ENCODE measurements at regions not wholly inside any gene's neighbourhood (a gene's known extent, or its start where the extent isn't known, plus 50 kb on each side); places are given as distances from the start of the nearest gene placed in this dataset.

DNA sequence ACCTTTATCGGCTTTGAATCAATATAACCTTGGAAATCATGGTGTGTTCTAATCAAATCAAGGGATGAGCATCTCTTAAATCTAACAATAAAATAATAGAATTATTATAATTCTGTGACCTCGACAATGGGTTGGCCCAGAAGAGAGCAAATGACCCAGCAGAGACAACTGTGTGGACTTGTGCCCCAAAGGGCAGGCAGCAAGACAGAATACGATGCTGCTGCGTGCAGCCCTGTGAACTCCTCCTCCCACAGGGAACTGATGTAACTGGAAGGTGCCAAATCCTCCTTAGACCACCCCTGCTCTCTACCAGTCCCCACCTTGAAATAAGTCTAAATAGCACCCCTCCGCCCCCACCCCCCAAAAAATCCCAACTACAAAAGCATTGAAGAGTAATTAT lies 50.7 kb upstream of the ACAN start:
- H3K4me2 ChIP-seq (ENCODE audit: low read depth, low read length), result no peak overlapping the region
- ChIA-PET POLR2A (no interaction called here), CTCF (ENCODE audit: low intra/inter-chr PET ratio, low total read pairs) (no interaction called here)
- no peak overlapping the region for H3K9ac ChIP-seq (ENCODE audit: insufficient read depth, low read depth, low read length)
- no peaks in the 10 kb centered on the region for H3K9me3 ChIP-seq (ENCODE audit: low read length)
- no peak overlapping the region for H3K27ac ChIP-seq (ENCODE audit: extremely low read length, insufficient read depth, low read length)
- intact Hi-C loops (cut with micrococcal nuclease; ENCODE audit: unreplicated experiment), result no loop called here
- ATAC-seq (no peak), FAIRE-seq (no peak), DNase-seq (ENCODE audit: low spot score) (no peak)
- no peaks in the 10 kb centered on the region for H4K20me1 ChIP-seq (ENCODE audit: insufficient read depth, low read length)
- H3K4me3 ChIP-seq (replicated peaks in 1 of 3; ENCODE audit: insufficient read depth in 1 of 3, low read depth in 2 of 3, low read length in 3 of 3), result no peak overlapping the region
- BruUV-seq (replicated peaks), result no TSS peak
- in situ Hi-C loops (cut with HindIII; ENCODE audit: extremely low pct_ligation_motif_present, low pct_unique_long_range_greater_than_20kb), result no loop called here
- no peaks in the 10 kb centered on the region for H3K4me1 ChIP-seq (ENCODE audit: insufficient read depth, low read length)
- H3K36me3 ChIP-seq (replicated peaks in 1 of 2; ENCODE audit: control insufficient read depth in 1 of 2, insufficient read depth in 2 of 2, low read length in 2 of 2), result no peaks in the 10 kb centered on the region
- no peaks in the 10 kb centered on the region for H3K27me3 ChIP-seq (ENCODE audit: control insufficient read depth in 1 of 2, insufficient read depth in 2 of 2, low read length in 2 of 2)
- no peak overlapping the region for H2AFZ ChIP-seq (ENCODE audit: low read length)
- no peaks in the 10 kb centered on the region for H3K79me2 ChIP-seq (ENCODE audit: insufficient read depth, low read length)
- WGBS (ENCODE audit: low lambda C conversion rate), result under 1% methylated on average over 3 of the region's 5 CpGs
- no peak for TF ChIP-seq ZNF556 (CRISPR knock-in tag; IDR thresholded peaks at IDR 0.05; ENCODE audit: borderline replicate concordance)
- TF ChIP-seq POLR2AphosphoS2 (IDR thresholded peaks at IDR 0.05; ENCODE audit: low read depth, low read length), result no peak
- no peak for TF ChIP-seq HDAC1 (CRISPR knock-in tag; IDR thresholded peaks at IDR 0.05)
- no peak for TF ChIP-seq NFE2L1 (CRISPR knock-in tag; IDR thresholded peaks at IDR 0.05; ENCODE audit: borderline replicate concordance)
- TF ChIP-seq ISX (CRISPR knock-in tag; conservative IDR thresholded peaks at IDR 0.05), result no peak
- no peak for TF ChIP-seq MAF1 (CRISPR knock-in tag; IDR thresholded peaks at IDR 0.05; ENCODE audit: borderline replicate concordance)
- TF ChIP-seq MEF2D (CRISPR knock-in tag; IDR thresholded peaks at IDR 0.05), result no peak
- TF ChIP-seq, protein P1, sequence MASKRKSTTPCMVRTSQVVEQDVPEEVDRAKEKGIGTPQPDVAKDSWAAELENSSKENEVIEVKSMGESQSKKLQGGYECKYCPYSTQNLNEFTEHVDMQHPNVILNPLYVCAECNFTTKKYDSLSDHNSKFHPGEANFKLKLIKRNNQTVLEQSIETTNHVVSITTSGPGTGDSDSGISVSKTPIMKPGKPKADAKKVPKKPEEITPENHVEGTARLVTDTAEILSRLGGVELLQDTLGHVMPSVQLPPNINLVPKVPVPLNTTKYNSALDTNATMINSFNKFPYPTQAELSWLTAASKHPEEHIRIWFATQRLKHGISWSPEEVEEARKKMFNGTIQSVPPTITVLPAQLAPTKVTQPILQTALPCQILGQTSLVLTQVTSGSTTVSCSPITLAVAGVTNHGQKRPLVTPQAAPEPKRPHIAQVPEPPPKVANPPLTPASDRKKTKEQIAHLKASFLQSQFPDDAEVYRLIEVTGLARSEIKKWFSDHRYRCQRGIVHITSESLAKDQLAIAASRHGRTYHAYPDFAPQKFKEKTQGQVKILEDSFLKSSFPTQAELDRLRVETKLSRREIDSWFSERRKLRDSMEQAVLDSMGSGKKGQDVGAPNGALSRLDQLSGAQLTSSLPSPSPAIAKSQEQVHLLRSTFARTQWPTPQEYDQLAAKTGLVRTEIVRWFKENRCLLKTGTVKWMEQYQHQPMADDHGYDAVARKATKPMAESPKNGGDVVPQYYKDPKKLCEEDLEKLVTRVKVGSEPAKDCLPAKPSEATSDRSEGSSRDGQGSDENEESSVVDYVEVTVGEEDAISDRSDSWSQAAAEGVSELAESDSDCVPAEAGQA (IDR thresholded peaks at IDR 0.05; ENCODE audit: low read depth), result no peak
- TF ChIP-seq, protein P1 (CRISPR knock-in tag; IDR thresholded peaks at IDR 0.05; ENCODE audit: borderline replicate concordance), result no peak
- TF ChIP-seq RELA (CRISPR knock-in tag; IDR thresholded peaks at IDR 0.05), result no peak
- no peak for TF ChIP-seq TBL1XR1 (IDR thresholded peaks at IDR 0.05; ENCODE audit: borderline replicate concordance, low read length, partially characterized antibody)
- TF ChIP-seq, protein P2, sequence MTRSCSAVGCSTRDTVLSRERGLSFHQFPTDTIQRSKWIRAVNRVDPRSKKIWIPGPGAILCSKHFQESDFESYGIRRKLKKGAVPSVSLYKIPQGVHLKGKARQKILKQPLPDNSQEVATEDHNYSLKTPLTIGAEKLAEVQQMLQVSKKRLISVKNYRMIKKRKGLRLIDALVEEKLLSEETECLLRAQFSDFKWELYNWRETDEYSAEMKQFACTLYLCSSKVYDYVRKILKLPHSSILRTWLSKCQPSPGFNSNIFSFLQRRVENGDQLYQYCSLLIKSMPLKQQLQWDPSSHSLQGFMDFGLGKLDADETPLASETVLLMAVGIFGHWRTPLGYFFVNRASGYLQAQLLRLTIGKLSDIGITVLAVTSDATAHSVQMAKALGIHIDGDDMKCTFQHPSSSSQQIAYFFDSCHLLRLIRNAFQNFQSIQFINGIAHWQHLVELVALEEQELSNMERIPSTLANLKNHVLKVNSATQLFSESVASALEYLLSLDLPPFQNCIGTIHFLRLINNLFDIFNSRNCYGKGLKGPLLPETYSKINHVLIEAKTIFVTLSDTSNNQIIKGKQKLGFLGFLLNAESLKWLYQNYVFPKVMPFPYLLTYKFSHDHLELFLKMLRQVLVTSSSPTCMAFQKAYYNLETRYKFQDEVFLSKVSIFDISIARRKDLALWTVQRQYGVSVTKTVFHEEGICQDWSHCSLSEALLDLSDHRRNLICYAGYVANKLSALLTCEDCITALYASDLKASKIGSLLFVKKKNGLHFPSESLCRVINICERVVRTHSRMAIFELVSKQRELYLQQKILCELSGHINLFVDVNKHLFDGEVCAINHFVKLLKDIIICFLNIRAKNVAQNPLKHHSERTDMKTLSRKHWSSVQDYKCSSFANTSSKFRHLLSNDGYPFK (CRISPR knock-in tag; IDR thresholded peaks at IDR 0.05; ENCODE audit: borderline replicate concordance), result no peak
- no peak for TF ChIP-seq ZNF768 (CRISPR knock-in tag; IDR thresholded peaks at IDR 0.05)
- no peak for TF ChIP-seq EZH2 (conservative IDR thresholded peaks at IDR 0.05; ENCODE audit: low read depth, low read length)
- TF ChIP-seq, protein P3, sequence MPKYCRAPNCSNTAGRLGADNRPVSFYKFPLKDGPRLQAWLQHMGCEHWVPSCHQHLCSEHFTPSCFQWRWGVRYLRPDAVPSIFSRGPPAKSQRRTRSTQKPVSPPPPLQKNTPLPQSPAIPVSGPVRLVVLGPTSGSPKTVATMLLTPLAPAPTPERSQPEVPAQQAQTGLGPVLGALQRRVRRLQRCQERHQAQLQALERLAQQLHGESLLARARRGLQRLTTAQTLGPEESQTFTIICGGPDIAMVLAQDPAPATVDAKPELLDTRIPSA (CRISPR knock-in tag; IDR thresholded peaks at IDR 0.05; ENCODE audit: borderline replicate concordance), result no peak
- no peak for TF ChIP-seq ZNF441 (CRISPR knock-in tag; IDR thresholded peaks at IDR 0.05; ENCODE audit: borderline replicate concordance)
- TF ChIP-seq KLF6 (CRISPR knock-in tag; IDR thresholded peaks at IDR 0.05), result no peak
- no peak for TF ChIP-seq XRCC5 (optimal IDR thresholded peaks at IDR 0.05; ENCODE audit: low read length)
- TF ChIP-seq ZKSCAN5 (CRISPR knock-in tag; IDR thresholded peaks at IDR 0.05), result no peak
